Endometrial microvascular endothelial cells (primary cell): ENCODE measurements at regions not wholly inside any gene's neighbourhood (a gene's known extent, or its start where the extent isn't known, plus 50 kb on each side); places are given as distances from the start of the nearest gene placed in this dataset.
"Not testable (repeated sequence)": the region's sequence is repeated elsewhere in the genome, so short reads cannot be mapped to it uniquely, and the experiment has no call there.

Experiments used
- in situ Hi-C: cut with HindIII; loops from 2 replicates; pipeline ENCODE4 v1.10.0; 2017; ENCODE audit warnings: low sequenced_read_pairs, low pct_unique_long_range_greater_than_20kb; ENCODE audit errors: inconsistent ontology term

DNA sequence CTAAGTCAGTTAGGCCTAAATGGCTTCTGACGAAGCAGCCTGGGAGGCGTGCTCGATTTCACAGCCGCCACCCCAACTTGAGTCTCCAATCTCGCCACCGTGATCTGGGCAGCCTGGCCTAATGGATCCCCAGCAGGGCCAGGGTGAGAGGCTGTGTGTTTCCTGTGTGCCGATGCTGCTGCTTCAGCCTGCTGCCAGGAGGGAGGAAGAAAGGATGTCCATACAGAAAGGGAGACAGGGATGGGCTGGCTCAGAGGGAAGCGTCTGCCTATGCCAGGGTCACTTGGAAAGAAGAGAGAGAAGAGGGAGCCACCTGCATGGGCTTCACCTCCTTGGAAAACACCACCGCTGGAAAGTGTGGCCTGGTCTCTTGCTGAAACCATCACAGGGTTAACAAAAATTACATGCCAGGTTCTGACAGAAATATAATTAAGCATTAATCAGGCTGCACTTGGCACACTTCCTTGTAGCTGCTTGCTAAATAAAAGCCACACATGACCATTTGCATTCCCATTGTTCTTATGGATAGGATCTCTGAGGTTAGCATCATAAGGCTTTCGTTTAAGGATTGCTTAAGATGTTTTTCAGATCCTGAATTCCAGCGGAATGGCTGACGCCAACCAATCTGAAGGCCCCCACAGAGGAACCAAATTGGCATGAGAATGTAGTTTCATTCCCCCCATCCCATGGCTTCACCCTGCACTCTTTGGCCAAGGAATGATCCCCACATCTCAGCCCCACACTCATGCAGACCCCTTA lies 108.8 kb upstream of the SLC1A4 start:
- in situ Hi-C loops: no loop called here

DNA sequence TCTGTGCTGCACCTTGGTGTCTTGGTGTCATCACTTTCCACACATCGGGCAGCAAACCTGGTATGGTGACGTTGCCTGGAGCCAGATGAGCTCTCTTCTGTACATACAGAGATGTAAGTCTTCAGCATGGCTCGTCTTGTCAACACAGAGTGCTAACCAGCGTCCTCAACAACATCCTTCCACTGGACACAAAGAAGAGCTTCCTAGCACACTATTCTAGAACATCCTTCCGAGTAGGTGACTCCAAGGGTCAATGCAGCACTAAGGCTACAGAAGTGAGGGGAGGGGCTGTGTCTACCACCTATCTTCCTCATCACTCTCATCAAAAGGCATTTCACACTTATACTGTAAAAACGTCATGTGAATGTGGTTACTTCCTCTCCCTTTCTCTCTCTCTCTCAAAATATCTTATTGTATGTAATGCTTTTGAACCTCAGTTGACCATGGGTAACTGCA lies 108.1 kb upstream of the SLC1A4 start:
- in situ Hi-C loops: no loop called here

DNA sequence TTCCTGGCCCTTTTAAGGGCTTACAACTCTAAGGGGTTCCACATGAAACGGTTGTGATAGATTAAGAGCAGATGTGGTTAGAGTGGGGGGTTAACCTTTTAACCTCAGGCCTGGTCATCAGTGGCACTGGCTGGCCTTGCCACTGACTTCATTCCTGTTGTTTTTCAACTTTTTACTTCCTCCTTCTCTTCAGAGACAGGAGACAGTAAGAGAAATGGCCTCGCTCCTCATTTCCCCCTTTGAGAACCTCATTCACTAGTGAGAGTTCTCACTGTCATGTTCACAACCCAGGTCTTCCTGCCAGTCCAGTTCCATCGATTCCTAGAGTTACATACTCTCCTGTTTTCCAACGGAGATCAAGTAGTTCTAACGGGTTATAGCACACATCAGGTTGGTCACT lies 101.6 kb upstream of the SLC1A4 start:
- in situ Hi-C loops: no loop called here

DNA sequence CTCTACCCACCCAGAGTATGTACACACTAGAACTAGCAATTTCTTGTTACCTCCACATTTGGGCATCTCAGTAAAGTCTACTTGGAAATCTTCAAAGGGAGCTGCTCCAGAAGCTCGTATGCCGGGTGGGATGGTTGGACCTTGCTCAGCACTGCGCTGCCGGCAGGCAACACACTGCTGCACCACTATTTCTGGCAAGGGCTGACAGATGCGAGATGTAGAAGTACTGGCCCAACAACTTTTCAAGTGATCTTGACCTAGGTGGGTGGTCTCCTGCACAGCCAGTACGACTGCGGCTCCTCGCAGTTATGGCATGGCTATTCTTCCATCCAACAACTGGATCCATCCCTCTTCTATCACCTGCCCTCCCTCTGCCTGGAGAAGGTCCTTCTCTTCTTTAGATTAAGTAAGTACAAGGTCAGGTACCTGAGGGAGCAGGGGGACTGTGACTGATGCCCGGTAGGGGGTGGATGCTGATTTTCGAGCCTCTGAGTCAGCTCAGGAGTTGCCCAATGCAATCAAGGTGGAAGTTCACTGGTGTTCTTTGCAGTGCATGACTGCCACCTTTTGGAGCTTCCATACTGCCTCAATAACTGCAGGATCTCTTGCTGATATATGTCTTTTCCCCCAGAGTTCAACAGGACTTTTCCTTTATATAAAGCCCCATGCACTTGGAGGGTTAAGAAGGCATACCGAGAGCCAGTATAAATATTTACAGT lies 100.4 kb upstream of the SLC1A4 start:
- in situ Hi-C loops: no loop called here

DNA sequence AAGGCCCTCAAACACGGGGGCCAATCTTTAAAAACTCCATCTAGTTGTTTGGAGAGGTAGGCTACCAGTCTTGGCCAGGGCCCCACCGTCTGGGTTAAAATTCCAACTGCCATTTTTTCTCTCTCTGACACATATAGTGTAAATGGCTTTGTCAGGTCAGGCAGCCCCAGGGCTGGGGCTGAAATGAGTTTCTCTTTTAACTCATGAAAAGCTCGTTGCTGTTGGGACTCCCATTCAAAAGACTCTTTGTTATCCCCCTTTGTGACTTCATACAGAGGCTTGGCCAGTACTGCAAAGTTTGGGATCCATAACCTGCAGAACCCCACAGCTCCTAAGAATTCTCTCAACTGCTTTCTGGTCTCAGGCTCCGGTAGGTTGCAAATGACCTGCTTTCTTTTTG lies 99.4 kb upstream of the SLC1A4 start:
- in situ Hi-C loops: no loop called here

DNA sequence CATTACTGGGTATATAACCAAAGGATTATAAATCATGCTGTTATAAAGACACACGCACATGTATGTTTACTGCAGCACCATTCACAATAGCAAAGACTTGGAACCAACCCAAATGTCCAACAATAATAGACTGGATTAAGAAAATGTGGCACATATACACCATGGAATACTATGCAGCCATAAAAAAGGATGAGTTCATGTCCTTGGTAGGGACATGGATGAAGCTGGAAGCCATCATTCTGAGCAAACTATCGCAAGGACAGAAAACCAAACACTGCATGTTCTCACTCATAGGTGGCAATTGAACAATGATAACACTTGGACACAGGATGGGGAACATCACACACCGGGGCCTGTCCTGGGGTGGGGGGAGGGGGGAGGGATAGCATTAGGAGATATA lies 92.6 kb upstream of the SLC1A4 start:
- in situ Hi-C loops: not testable (repeated sequence)

DNA sequence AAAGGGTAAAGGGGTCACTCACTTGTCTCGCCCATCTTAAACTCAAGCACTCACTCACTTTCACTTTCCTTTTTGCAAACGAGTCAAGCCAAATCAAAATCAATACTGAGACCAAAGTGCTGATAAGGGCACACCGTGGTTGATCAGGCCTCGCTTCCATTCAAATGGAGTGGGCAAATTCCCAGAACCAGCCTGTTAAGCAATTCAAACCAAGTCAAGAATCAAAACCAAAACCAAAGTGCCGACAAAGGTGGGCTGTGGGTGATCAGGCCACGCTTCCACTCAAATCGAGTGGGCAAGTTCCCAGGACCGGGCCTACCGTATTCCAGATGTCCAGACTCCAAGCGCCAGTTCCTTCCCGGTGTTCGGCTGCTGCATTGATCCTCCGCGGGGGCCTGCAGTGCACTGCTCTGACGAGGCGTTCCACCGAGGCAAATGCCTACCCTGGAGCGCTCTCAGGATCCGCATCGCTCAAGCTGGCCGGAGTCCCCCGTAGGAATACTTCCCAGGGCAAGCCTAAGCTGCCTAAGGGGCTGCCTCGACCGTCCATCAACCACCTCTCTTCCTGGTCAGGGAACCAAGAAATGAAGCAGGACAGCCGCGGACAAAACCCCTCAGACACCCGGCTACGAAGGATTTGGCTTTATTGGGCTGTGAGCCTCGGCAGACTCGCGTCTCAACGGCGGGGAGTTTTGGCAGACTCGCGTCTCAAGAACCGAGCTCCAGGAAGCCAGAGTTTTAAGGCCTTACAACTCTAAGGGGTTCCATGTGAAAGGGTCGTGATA lies 89.9 kb upstream of the SLC1A4 start:
- in situ Hi-C loops: no loop called here

DNA sequence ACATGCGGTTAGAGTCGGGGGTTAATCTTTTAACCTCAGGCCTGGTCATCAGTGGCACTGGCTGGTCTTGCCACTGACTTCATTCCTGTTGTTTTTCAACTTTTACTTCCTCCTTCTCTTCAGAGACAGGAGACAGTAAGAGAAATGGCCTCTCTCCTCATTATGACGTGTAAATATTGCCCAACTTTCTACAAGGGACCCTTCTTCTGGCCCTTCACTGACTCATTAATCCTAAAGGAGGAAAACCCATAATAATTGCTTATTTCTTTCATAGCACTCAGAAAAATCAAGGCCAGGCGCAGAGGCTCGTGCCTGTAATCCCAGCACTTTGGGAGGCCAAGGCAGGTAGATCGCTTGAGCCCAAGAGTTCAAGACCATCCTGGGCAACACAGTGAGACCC lies 89.3 kb upstream of the SLC1A4 start:
- in situ Hi-C loops: not testable (repeated sequence)

DNA sequence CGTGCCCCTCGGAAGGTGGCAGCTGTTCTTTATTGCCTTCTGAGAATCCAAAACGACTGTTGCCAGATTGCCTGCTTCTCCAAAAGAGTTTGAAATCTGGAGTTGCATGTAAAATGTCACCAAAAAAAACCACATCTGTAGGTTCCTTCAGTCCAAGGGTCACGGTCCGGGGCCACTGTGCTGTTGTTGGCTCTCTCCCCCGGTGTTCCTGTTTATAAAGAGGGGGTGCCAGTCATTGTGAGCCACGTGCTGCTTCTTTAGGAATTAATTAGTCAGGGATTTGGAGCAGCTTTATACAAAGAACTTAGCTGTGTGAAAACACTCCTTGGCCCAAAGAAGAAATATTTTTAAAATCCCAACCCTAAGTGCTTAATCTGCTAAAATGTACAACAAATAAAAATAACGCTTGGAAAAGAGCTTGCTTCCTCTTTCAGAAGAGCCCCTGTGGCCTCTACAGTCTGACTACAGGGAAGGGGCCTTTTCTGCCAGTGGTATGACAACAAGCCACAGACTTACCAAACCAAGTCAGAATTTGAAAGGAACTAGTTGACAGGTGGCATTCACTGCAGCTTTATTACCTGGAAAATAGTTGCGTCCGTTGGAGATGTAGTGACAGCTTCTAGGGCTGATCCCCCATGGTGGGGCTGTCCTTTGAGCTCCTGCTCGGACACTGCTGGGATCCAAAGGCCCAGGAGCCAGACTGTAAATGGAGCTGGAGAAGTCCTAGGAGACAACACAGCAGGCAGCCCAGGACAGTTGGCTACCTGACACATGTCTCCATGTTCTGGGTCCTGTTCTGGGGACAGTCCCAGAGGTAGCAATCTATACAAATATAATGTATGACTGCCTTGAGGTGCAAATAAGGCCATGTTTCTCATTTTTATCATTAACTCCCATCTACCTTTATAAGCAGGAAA lies 84.5 kb upstream of the SLC1A4 start:
- in situ Hi-C loops: no loop called here

DNA sequence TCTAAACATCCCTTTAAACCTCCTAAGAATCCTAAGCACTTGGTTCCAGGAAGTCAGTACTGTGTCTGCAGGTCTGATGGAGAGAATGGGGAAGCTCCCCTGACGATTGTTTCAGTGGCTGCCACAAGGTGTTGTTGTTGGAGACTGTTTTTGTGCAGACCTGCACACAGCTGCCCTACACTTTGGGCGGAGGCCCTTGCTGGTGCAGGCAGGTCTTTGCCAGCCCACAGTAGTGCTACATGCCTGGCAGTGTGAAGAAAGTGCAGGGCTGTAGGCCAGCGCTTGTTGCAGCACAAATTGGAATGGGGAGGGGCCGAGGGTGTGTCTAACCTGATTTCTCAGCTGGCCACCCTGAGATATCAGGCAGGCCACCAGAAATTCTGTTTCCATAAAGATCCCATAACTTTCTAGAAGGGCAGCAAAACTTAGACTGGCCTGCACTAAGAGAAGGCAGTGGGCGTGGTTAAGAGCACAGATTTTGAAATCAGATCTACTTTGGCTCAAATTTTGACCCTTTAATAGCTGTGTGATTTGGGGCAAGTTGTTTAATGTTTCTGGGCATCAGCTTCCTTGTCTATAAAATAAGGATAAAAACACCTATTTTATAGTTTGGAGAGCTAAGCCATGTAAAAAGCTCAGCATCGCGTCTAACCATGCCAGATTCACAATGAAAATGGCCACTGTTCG lies 83.7 kb upstream of the SLC1A4 start:
- in situ Hi-C loops: no loop called here

DNA sequence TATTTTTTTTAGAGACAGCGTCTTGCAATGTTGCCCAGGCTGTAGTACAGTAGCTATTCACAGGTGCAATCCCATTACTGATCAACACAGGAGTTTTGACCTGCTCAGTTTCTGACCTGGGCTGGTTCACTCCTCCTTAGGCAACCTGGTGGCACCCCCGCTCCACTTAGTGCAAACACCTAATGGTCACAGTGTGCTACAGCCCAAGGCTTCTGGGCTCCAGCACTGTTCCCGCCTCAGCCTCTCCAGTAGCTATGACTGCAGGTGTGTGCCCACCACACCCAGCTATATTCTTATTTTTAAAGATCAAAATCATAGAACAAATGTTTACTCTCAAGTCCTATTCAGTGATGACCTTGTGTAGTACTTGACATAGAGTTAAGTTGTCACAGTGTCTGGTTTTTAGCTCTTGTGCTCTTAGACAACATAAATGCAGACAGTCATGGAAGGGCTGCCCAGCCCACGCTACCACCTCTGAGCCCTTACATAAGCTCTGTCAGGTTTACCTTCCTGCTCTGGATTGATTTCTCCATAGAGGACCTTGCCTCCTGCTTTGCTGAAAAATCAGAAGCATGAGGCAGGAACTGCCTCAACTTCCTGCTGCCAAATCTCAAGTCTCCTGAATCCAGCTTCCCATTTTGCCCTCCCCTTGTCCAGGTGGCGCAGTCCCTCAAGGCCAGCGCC lies 82.2 kb upstream of the SLC1A4 start:
- in situ Hi-C loops: no loop called here

DNA sequence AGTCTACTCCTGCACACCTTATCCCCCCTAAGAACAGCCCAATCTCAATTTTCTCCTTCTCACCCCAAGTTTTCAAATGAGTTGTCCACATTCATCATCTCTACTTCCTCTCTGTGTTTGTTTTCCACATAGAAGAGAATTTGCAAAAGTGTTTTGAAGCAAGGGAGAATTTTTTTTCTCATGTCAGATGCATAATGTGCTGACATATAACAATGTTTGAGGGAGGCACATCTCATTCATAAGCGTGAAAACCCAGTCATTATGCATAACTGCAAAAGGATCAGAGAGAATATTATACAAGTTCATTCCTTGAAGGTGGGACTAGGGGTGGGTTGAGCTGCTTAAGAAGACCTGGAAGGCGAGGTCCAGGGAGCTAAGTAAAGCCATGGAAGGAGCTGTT lies 80.8 kb upstream of the SLC1A4 start:
- in situ Hi-C loops: no loop called here

DNA sequence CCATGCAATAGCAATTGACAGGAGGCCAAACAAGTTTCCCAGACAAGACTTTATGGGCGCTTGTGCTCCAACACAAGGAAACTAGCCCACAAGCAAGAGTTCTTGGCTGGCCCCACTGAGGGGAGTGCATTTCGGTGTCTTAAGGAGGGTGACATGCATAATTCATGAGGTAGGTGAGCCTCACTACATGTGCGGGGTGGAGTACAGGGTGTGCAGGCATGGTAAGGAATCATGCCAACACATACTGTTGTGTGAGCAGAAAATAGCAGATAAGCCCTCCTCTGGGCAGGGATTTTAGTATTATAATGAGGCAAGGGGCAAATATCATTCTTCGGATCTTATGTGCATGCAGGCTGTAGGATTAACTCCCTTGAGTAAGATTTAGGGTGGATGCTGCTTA lies 78.7 kb upstream of the SLC1A4 start:
- in situ Hi-C loops: no loop called here

DNA sequence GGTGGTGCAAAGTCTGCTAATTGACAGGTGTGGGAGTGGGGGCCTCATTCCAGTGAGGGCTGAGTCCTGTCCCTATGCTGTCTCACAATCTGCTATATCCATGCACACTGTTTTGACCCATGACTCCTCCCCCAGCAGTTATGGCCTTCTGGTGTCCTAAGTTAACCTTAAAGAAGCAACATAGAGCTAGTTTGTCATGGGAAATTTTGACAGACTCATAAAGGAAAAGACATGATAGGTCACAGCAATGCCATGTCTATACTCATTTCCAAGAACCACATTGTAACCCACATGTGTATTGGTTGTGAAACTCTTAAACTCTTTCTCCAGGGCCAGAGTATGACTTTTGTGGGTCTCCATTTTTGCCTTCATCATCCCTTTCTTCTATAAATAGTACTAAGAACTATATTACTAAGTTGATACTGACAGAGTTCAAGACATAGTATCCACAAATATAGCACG lies 78.2 kb upstream of the SLC1A4 start:
- in situ Hi-C loops: no loop called here

DNA sequence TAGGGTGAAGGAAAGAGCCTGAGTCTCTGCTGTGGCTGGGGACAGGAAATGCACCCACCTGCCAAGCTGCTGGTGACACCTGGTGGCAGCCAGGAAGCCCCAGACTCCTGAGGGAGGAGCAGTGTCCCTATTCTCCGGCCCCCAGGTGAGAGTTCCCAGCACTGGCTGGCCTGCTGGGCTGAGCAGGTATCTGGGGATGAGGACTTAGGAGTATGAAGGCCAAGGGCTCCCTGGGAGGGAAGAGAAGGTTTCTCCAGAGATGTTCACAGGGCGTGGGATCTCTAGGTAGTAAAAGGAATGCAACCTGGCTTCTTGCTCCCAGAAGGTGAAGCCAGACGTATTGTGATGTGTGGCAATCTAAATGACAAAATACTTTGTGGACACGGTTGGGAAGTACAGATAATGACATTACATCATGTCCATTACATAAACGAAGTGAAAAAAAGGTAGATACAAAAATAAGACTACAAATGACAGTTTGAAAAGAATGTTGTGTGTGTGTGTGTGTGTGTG lies 75.8 kb upstream of the SLC1A4 start:
- in situ Hi-C loops: no loop called here

DNA sequence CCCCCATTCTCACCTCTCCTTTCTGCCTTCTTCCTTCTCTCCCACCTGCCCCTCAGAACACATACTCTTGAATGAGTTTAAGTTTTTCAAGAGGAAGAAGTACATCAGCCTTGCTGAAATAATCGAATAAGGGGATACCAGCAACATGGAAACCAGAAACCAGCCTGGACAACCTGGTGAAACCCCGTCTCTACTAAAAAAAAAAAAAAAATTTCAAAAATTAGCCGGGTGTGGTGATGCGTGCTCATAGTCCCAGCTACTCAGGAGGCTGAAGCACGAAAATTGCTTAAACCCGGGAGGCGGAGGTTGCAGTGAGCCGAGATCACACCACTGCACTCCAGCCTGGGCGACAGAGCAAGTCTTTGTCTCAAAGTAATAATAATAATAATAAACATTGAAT lies 75.0 kb upstream of the SLC1A4 start:
- in situ Hi-C loops: no loop called here

DNA sequence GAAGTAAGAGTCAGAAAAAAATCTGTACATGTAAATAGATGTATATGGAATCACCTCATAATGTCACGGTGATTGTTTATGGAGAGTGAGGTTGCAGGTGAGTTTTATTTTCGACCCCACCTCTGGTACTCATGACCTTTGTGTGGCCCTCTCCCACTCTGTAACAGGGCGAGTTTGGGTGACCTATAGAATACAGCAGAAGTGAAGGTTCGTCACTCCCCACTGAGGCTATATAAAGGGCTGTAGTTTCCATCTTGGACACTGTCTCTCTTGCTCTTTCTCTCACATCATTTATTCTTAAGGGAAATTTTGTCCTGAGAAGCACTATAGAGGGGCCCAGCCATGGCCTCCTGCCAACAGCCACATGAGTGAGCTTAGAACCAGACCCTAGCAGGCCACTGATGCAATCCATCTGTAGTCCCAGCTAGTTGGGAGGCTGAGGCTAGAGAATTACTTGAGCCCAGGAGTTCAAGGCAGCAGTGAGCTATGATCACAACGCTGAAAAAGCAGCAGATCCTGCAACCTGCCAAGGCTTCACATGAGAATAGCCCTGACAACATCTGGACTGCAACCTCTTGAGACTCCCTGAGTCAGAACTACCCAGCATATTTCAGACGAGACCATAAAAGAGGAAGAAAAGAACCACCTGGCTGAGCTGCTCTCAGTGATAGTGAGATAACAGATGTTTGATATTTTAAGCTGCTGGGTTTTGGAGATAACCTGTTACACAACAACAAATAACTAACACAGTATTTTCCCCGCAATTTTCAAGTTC lies 74.3 kb upstream of the SLC1A4 start:
- in situ Hi-C loops: no loop called here
